ENCODE measurements at regions not wholly inside any gene's neighbourhood (a gene's known extent, or its start where the extent isn't known, plus 50 kb on each side); places are given as distances from the start of the nearest gene placed in this dataset.

GRCh38 chr9:85151741-85152140, 482.2 kb downstream of the NTRK2 start:
- TF ChIP-seq POLR2A (IDR thresholded peaks at IDR 0.05) (no peak), CTCF (IDR thresholded peaks at IDR 0.05) (no peak)
